Neutrophil (primary cell): ENCODE measurements at regions not wholly inside any gene's neighbourhood (a gene's known extent, or its start where the extent isn't known, plus 50 kb on each side); places are given as distances from the start of the nearest gene placed in this dataset.

ENCODE experiments used
- H3K27ac ChIP-seq: fragments of 200-600 bp; sonication (generic); 2 replicates; pipeline ENCODE4 v1.5.1; 2016; ENCODE audit warnings: mild to moderate bottlenecking, moderate library complexity
- H3K27me3 ChIP-seq: fragments of 200-600 bp; sonication (generic); 2 replicates; pipeline ENCODE4 v1.6.0; 2016; ENCODE audit warnings: mild to moderate bottlenecking
- H3K36me3 ChIP-seq: fragments of 200-600 bp; sonication (generic); 2 replicates; pipeline ENCODE4 v1.5.1; 2017
- H3K4me1 ChIP-seq, 2 experiments: fragments of 200-600 bp in 1 of 2; sonication (generic) in 1 of 2; 1 replicate in 1 of 2; 2 replicates in 1 of 2; pipeline versions ENCODE4 v1.5.1 to v1.6.1; 2013 to 2016; ENCODE audit warnings: low read depth in 1 of 2, low read length in 1 of 2, mild to moderate bottlenecking in 1 of 2, moderate library complexity in 1 of 2; ENCODE audit not compliant: control insufficient read depth in 1 of 2, insufficient read depth in 1 of 2
- H3K4me3 ChIP-seq, 2 experiments: fragments of 200-600 bp in 1 of 2; sonication (generic) in 1 of 2; 1 replicate in 1 of 2; 2 replicates in 1 of 2; pipeline ENCODE4 v1.5.1; 2013 to 2016; ENCODE audit warnings: low read depth in 1 of 2, low read length in 1 of 2, mild to moderate bottlenecking in 1 of 2, moderate library complexity in 1 of 2
- H3K9me3 ChIP-seq: fragments of 200-600 bp; sonication (generic); 2 replicates; pipeline ENCODE4 v1.5.1; 2016
- TF ChIP-seq, protein P1 (sequence below): fragments of 200-600 bp; sonication (generic); IDR thresholded peaks from 2 replicates; pipeline ENCODE4 v1.5.1; 2016; ENCODE audit warnings: antibody characterized with exemption

DNA sequence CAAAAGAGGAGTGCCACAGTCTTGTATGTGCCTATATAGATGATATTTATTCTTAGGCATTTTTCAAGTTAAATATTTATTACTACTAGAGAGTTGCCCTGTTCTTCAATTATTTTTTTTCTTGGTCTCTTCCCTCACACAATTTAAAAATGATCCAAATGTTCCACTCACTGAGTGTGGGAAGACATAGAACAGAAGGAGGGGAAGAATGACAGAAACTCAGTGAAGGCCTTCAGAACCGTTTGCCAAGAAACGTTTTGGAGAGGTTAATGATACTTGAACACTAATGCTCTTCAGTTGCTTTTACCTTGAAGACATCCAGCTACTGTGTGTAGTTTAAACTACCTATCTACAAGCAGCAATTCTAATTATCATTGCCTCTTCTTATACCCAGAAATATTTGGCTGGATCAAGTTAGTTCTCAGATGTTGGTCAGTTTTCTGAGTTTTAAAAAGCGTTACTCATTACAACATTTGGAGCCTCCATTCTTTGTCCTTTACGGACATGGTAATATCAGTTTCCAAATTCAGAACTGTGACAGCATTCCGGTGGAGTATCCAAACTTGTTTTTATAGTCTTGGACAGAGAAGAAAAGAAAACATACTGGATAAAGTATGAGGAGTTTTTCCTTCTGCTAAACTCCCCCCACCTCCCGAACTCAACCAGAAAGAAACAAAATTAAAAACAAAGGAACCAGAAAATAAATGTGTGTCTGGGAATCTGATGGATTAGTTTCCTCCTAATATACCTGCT, 389.7 kb downstream of the SPRY1 start:
- TF ChIP-seq, protein P1, sequence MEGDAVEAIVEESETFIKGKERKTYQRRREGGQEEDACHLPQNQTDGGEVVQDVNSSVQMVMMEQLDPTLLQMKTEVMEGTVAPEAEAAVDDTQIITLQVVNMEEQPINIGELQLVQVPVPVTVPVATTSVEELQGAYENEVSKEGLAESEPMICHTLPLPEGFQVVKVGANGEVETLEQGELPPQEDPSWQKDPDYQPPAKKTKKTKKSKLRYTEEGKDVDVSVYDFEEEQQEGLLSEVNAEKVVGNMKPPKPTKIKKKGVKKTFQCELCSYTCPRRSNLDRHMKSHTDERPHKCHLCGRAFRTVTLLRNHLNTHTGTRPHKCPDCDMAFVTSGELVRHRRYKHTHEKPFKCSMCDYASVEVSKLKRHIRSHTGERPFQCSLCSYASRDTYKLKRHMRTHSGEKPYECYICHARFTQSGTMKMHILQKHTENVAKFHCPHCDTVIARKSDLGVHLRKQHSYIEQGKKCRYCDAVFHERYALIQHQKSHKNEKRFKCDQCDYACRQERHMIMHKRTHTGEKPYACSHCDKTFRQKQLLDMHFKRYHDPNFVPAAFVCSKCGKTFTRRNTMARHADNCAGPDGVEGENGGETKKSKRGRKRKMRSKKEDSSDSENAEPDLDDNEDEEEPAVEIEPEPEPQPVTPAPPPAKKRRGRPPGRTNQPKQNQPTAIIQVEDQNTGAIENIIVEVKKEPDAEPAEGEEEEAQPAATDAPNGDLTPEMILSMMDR: no peak
- Histone ChIP-seq H3K27me3 (no peaks in the 10 kb centered on the region), H3K36me3 (no peaks in the 10 kb centered on the region), H3K9me3 (no peaks in the 10 kb centered on the region), H3K4me3 (no peak overlapping the region), H3K4me1 (no peaks in the 10 kb centered on the region), H3K27ac (no peak overlapping the region)

GRCh38 chr4:123786920-123787319, 390.3 kb downstream of the SPRY1 start:
- Histone ChIP-seq H3K27ac (no peak overlapping the region), H3K4me1 (no peaks in the 10 kb centered on the region), H3K4me3 (no peak overlapping the region), H3K9me3 (no peaks in the 10 kb centered on the region), H3K27me3 (no peaks in the 10 kb centered on the region), H3K36me3 (no peaks in the 10 kb centered on the region)
- TF ChIP-seq, protein P1: no peak

- H3K27me3 ChIP-seq: no peaks in the 10 kb centered on the region
- H3K4me3 ChIP-seq: no peak overlapping the region
- H3K9me3 ChIP-seq: no peaks in the 10 kb centered on the region
- H3K4me1 ChIP-seq: no peaks in the 10 kb centered on the region
- TF ChIP-seq, protein P1: no peak
- no peaks in the 10 kb centered on the region for H3K36me3 ChIP-seq
- no peak overlapping the region for H3K27ac ChIP-seq
These were observed 391.0 kb downstream of the SPRY1 start for GRCh38 chr4:123787512-123788080.

GRCh38 chr4:123788577-123788976, 392.0 kb downstream of the SPRY1 start:
- no peaks in the 10 kb centered on the region for H3K27me3 ChIP-seq
- no peaks in the 10 kb centered on the region for H3K9me3 ChIP-seq
- no peak overlapping the region for H3K27ac ChIP-seq
- no peak overlapping the region for H3K4me3 ChIP-seq
- H3K4me1 ChIP-seq: no peaks in the 10 kb centered on the region
- TF ChIP-seq, protein P1: no peak
- H3K36me3 ChIP-seq: no peaks in the 10 kb centered on the region

GRCh38 chr4:123790681-123791080, 394.1 kb downstream of the SPRY1 start:
- no peak overlapping the region for H3K27ac ChIP-seq
- no peaks in the 10 kb centered on the region for H3K4me1 ChIP-seq
- no peaks in the 10 kb centered on the region for H3K27me3 ChIP-seq
- TF ChIP-seq, protein P1: no peak
- H3K9me3 ChIP-seq: no peaks in the 10 kb centered on the region
- no peaks in the 10 kb centered on the region for H3K36me3 ChIP-seq
- H3K4me3 ChIP-seq: no peak overlapping the region
